GM12878 (cell line): ENCODE measurements at regions not wholly inside any gene's neighbourhood (a gene's known extent, or its start where the extent isn't known, plus 50 kb on each side); places are given as distances from the start of the nearest gene placed in this dataset.

Source experiments
- CBX3 ChIP-seq: fragments of 200-600 bp; sonication (generic); IDR thresholded peaks from 2 replicates; pipeline ENCODE4 v1.6.1; 2016; ENCODE audit warnings: low read depth, borderline replicate concordance
- PAX5 ChIP-seq: IDR thresholded peaks from 2 replicates; pipeline ENCODE4 v1.6.1; 2011; ENCODE audit warnings: low read depth, low read length, borderline replicate concordance
- POLR2A ChIP-seq: IDR thresholded peaks from 2 replicates; pipeline ENCODE4 v1.6.1; 2011; ENCODE audit warnings: low read depth, mild to moderate bottlenecking, low read length
- SIN3A ChIP-seq: IDR thresholded peaks from 2 replicates; pipeline ENCODE4 v1.6.1; 2012; ENCODE audit warnings: low read depth, low read length, improper control_type of control experiment
- SMARCA5 ChIP-seq: fragments of 450-650 bp; IDR thresholded peaks from 2 replicates; pipeline ENCODE4 v1.6.1; 2017; ENCODE audit warnings: mild to moderate bottlenecking
- TARDBP ChIP-seq: IDR thresholded peaks from 2 replicates; pipeline ENCODE4 v1.6.1; 2016; ENCODE audit warnings: borderline replicate concordance
- TF ChIP-seq, protein P1 (sequence below): IDR thresholded peaks from 2 replicates; pipeline ENCODE4 v1.6.1; 2011; ENCODE audit warnings: low read depth, mild to moderate bottlenecking, low read length, moderate library complexity, borderline replicate concordance; ENCODE audit errors: extremely low read depth
- TF ChIP-seq, protein P2 (sequence below), 3 experiments: IDR thresholded peaks in 2 of 3; conservative IDR thresholded peaks in 1 of 3; 2 replicates each; pipeline ENCODE4 v1.5.1; 2011; ENCODE audit warnings: low read depth in 3 of 3, low read length in 3 of 3, mild to moderate bottlenecking in 3 of 3, control low read depth in 2 of 3, moderate library complexity in 2 of 3, inconsistent platforms in 1 of 3, mixed read lengths in 1 of 3; ENCODE audit not compliant: control insufficient read depth in 2 of 3, insufficient read depth in 1 of 3; ENCODE audit errors: extremely low read depth in 1 of 3
- TF ChIP-seq, protein P3 (sequence below): IDR thresholded peaks from 2 replicates; pipeline ENCODE4 v1.6.1; 2012; ENCODE audit warnings: mild to moderate bottlenecking, low read depth, low read length

DNA sequence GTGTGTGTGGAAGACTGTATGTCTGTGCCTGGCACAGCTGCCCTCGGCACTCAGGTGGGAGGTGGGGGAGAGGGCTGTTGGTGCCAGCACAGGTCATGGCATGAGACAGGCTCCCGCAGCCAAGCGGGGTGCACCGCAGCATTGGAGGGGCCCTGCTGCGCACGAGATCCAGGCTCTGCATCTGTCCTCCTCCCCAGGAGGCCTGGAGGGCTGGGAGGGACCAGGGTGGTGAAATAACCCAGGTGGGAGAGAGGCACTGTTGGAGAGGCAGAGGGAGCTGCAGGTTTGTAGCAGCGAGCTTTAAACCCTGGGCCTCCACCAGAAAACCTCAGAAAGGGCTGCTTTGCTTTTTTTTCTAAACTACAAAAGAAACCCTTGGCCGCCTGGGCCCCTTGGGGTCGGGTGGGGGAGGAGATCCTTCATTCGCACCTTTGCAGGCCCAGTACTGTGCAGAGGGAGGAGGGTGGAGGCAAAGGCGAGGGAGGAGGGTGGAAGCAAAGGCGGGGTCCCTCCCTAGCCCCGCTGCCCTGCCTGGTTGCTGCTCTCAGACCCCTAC lies 241.7 kb downstream of the SEC14L1 start:
- TF ChIP-seq, protein P1, sequence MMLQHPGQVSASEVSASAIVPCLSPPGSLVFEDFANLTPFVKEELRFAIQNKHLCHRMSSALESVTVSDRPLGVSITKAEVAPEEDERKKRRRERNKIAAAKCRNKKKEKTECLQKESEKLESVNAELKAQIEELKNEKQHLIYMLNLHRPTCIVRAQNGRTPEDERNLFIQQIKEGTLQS = no peak
- no peak for TF ChIP-seq TARDBP
- TF ChIP-seq SMARCA5 = no peak
- TF ChIP-seq, protein P2, sequence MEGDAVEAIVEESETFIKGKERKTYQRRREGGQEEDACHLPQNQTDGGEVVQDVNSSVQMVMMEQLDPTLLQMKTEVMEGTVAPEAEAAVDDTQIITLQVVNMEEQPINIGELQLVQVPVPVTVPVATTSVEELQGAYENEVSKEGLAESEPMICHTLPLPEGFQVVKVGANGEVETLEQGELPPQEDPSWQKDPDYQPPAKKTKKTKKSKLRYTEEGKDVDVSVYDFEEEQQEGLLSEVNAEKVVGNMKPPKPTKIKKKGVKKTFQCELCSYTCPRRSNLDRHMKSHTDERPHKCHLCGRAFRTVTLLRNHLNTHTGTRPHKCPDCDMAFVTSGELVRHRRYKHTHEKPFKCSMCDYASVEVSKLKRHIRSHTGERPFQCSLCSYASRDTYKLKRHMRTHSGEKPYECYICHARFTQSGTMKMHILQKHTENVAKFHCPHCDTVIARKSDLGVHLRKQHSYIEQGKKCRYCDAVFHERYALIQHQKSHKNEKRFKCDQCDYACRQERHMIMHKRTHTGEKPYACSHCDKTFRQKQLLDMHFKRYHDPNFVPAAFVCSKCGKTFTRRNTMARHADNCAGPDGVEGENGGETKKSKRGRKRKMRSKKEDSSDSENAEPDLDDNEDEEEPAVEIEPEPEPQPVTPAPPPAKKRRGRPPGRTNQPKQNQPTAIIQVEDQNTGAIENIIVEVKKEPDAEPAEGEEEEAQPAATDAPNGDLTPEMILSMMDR (IDR thresholded peaks at IDR 0.05 in 2 of 3, conservative IDR thresholded peaks at IDR 0.05 in 1 of 3; ENCODE audit: control insufficient read depth in 2 of 3, extremely low read depth in 1 of 3, insufficient read depth in 1 of 3, low read depth in 3 of 3, low read length in 3 of 3) = peak in 1 of 3 experiments; percentile 14; a peak in 1 of 6 replicates
- TF ChIP-seq, protein P3, sequence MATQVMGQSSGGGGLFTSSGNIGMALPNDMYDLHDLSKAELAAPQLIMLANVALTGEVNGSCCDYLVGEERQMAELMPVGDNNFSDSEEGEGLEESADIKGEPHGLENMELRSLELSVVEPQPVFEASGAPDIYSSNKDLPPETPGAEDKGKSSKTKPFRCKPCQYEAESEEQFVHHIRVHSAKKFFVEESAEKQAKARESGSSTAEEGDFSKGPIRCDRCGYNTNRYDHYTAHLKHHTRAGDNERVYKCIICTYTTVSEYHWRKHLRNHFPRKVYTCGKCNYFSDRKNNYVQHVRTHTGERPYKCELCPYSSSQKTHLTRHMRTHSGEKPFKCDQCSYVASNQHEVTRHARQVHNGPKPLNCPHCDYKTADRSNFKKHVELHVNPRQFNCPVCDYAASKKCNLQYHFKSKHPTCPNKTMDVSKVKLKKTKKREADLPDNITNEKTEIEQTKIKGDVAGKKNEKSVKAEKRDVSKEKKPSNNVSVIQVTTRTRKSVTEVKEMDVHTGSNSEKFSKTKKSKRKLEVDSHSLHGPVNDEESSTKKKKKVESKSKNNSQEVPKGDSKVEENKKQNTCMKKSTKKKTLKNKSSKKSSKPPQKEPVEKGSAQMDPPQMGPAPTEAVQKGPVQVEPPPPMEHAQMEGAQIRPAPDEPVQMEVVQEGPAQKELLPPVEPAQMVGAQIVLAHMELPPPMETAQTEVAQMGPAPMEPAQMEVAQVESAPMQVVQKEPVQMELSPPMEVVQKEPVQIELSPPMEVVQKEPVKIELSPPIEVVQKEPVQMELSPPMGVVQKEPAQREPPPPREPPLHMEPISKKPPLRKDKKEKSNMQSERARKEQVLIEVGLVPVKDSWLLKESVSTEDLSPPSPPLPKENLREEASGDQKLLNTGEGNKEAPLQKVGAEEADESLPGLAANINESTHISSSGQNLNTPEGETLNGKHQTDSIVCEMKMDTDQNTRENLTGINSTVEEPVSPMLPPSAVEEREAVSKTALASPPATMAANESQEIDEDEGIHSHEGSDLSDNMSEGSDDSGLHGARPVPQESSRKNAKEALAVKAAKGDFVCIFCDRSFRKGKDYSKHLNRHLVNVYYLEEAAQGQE = no peak
- no peak for TF ChIP-seq CBX3
- TF ChIP-seq SIN3A = no peak
- TF ChIP-seq POLR2A = no peak
- TF ChIP-seq PAX5 = no peak
